H9 (cell line): ENCODE measurements at regions not wholly inside any gene's neighbourhood (a gene's known extent, or its start where the extent isn't known, plus 50 kb on each side); places are given as distances from the start of the nearest gene placed in this dataset.

Experiments used
- DNase-seq: peaks from one replicate; pipeline ENCODE4 v3.0.0-alpha.2; 2017
- H2AFZ ChIP-seq: one replicate; pipeline ENCODE4 v1.6.1; 2013; ENCODE audit warnings: mild to moderate bottlenecking, low read length, control low read depth, moderate library complexity
- H2AK5ac ChIP-seq: 2 replicates; pipeline ENCODE4 v1.6.1; 2013; ENCODE audit warnings: low read length, control low read depth, mixed read lengths; ENCODE audit not compliant: insufficient read length
- H2BK120ac ChIP-seq: one replicate; pipeline ENCODE4 v1.6.1; 2013; ENCODE audit warnings: low read depth, mild to moderate bottlenecking, low read length, control low read depth, inconsistent platforms; ENCODE audit not compliant: poor library complexity, severe bottlenecking
- H2BK12ac ChIP-seq: 2 replicates; pipeline ENCODE4 v1.6.1; 2013; ENCODE audit warnings: low read length, control low read depth, mixed read lengths, low read depth; ENCODE audit not compliant: insufficient read length
- H2BK15ac ChIP-seq: 2 replicates; pipeline ENCODE4 v1.6.1; 2013; ENCODE audit warnings: low read depth, low read length, control low read depth
- H2BK20ac ChIP-seq: one replicate; pipeline ENCODE4 v1.6.1; 2013; ENCODE audit warnings: low read depth, mild to moderate bottlenecking, low read length, control low read depth, inconsistent platforms; ENCODE audit not compliant: poor library complexity, severe bottlenecking
- H2BK5ac ChIP-seq: 2 replicates; pipeline ENCODE4 v1.6.1; 2013; ENCODE audit warnings: low read length, control low read depth, mixed read lengths; ENCODE audit not compliant: insufficient read length
- H3K14ac ChIP-seq: 2 replicates; pipeline ENCODE4 v1.6.1; 2013; ENCODE audit warnings: low read length, control low read depth; ENCODE audit not compliant: insufficient read depth
- H3K18ac ChIP-seq: 2 replicates; pipeline ENCODE4 v1.6.1; 2013; ENCODE audit warnings: low read depth, mild to moderate bottlenecking, mixed read lengths, low read length, control low read depth; ENCODE audit not compliant: insufficient read length
- H3K23ac ChIP-seq: 2 replicates; pipeline ENCODE4 v1.6.1; 2013; ENCODE audit warnings: low read length, control low read depth, mixed read lengths, low read depth; ENCODE audit not compliant: insufficient read length
- H3K23me2 ChIP-seq: 2 replicates; pipeline ENCODE4 v1.6.1; 2013; ENCODE audit warnings: low read depth, mild to moderate bottlenecking, mixed read lengths, low read length, control low read depth; ENCODE audit not compliant: insufficient read length, poor library complexity, severe bottlenecking
- H3K27ac ChIP-seq: 2 replicates; pipeline ENCODE4 v1.5.1; 2013; ENCODE audit warnings: low read length, control low read depth, mixed read lengths, low read depth; ENCODE audit not compliant: insufficient read length
- H3K27me3 ChIP-seq: 2 replicates; pipeline ENCODE4 v1.6.1; 2013; ENCODE audit warnings: low read length, control low read depth, inconsistent platforms; ENCODE audit not compliant: insufficient read depth
- H3K4ac ChIP-seq: 2 replicates; pipeline ENCODE4 v1.6.1; 2013; ENCODE audit warnings: low read depth, mild to moderate bottlenecking, control low read depth, inconsistent platforms, low read length, moderate library complexity
- H3K4me1 ChIP-seq: 2 replicates; pipeline ENCODE4 v1.6.1; 2013; ENCODE audit warnings: low read length, control low read depth, inconsistent platforms; ENCODE audit not compliant: insufficient read depth
- H3K4me2 ChIP-seq: 2 replicates; pipeline ENCODE4 v1.6.1; 2013; ENCODE audit warnings: low read length, control low read depth, mixed read lengths; ENCODE audit not compliant: insufficient read length, insufficient read depth
- H3K56ac ChIP-seq: 2 replicates; pipeline ENCODE4 v1.6.1; 2013; ENCODE audit warnings: low read depth, mild to moderate bottlenecking, mixed read lengths, low read length, control low read depth; ENCODE audit not compliant: insufficient read length
- H3K79me1 ChIP-seq: 2 replicates; pipeline ENCODE4 v1.6.1; 2013; ENCODE audit warnings: low read depth, mild to moderate bottlenecking, moderate library complexity, low read length, control low read depth, inconsistent platforms; ENCODE audit not compliant: insufficient read depth, poor library complexity, severe bottlenecking
- H3K79me2 ChIP-seq: 2 replicates; pipeline ENCODE4 v1.6.1; 2013; ENCODE audit warnings: low read length, control low read depth, inconsistent platforms; ENCODE audit not compliant: insufficient read depth
- H3K9ac ChIP-seq: 2 replicates; pipeline ENCODE4 v1.6.1; 2013; ENCODE audit warnings: low read length, control low read depth, mixed read lengths; ENCODE audit not compliant: insufficient read length; ENCODE audit errors: extremely low read depth
- H3K9me3 ChIP-seq: one replicate; pipeline ENCODE4 v1.6.1; 2013; ENCODE audit warnings: low read depth, low read length, inconsistent platforms; ENCODE audit not compliant: control insufficient read depth
- H3T11ph ChIP-seq: one replicate; pipeline ENCODE4 v1.6.1; 2013; ENCODE audit warnings: mild to moderate bottlenecking, low read length, control low read depth, inconsistent platforms
- H4K20me1 ChIP-seq: one replicate; pipeline ENCODE4 v1.6.1; 2013; ENCODE audit not compliant: control insufficient read depth, insufficient read length, insufficient read depth
- H4K5ac ChIP-seq: 2 replicates; pipeline ENCODE4 v1.6.1; 2013; ENCODE audit warnings: low read depth, mild to moderate bottlenecking, mixed read lengths, low read length, control low read depth; ENCODE audit not compliant: insufficient read length
- H4K8ac ChIP-seq: replicated peaks from 2 replicates; pipeline ENCODE4 v1.6.1; 2013; ENCODE audit warnings: low read length, control low read depth, mixed read lengths, low read depth; ENCODE audit not compliant: insufficient read length
- H4K91ac ChIP-seq: 2 replicates; pipeline ENCODE4 v1.6.1; 2013; ENCODE audit warnings: low read depth, mild to moderate bottlenecking, moderate library complexity, mixed read lengths, low read length, control low read depth; ENCODE audit not compliant: insufficient read length
- H3K27ac Mint-ChIP-seq, 3 experiments: 2 replicates in 2 of 3; 3 replicates in 1 of 3; pipeline ENCODE4 v1.8.0; 2020 to 2021; ENCODE audit warnings: mixed read lengths in 3 of 3, mild to moderate bottlenecking in 1 of 3, moderate library complexity in 1 of 3
- H3K27me3 Mint-ChIP-seq: 2 replicates; pipeline ENCODE4 v1.8.0; 2021; ENCODE audit warnings: low read depth, mild to moderate bottlenecking, moderate library complexity, mixed read lengths
- H3K36me3 Mint-ChIP-seq, 3 experiments: 2 replicates in 2 of 3; 3 replicates in 1 of 3; pipeline ENCODE4 v1.8.0; 2020 to 2021; ENCODE audit warnings: low read depth in 3 of 3, mixed read lengths in 3 of 3; ENCODE audit not compliant: insufficient read depth in 1 of 3
- H3K4me1 Mint-ChIP-seq, 2 experiments: 2 replicates each; pipeline ENCODE4 v1.8.0; 2020; ENCODE audit warnings: mixed read lengths in 2 of 2
- H3K4me3 Mint-ChIP-seq, 2 experiments: 2 replicates in 1 of 2; 3 replicates in 1 of 2; pipeline ENCODE4 v1.8.0; 2020 to 2021; ENCODE audit warnings: mild to moderate bottlenecking in 2 of 2, mixed read lengths in 2 of 2, moderate library complexity in 1 of 2
- H3K9me3 Mint-ChIP-seq, 2 experiments: 2 replicates in 1 of 2; 3 replicates in 1 of 2; pipeline ENCODE4 v1.8.0; 2020; ENCODE audit warnings: mild to moderate bottlenecking in 2 of 2, mixed read lengths in 2 of 2, moderate library complexity in 1 of 2
- WGBS: extraction: QIAGEN DNeasy Blood & Tissue Kit; methylation state at CpG from one replicate; pipeline ENCODE4 v1.1.7; 2013; ENCODE audit warnings: missing lambda C conversion rate, low lambda C conversion rate, mixed read lengths; ENCODE audit not compliant: insufficient read length; ENCODE audit errors: extremely low coverage; 5-methylcytosine and 5-hydroxymethylcytosine counted together
- TF ChIP-seq, protein P1 (sequence below): fragments of 200-600 bp; sonication (generic); conservative IDR thresholded peaks from 3 replicates; pipeline ENCODE4 v1.8.0; 2021; ENCODE audit warnings: antibody characterized with exemption, mild to moderate bottlenecking

DNA sequence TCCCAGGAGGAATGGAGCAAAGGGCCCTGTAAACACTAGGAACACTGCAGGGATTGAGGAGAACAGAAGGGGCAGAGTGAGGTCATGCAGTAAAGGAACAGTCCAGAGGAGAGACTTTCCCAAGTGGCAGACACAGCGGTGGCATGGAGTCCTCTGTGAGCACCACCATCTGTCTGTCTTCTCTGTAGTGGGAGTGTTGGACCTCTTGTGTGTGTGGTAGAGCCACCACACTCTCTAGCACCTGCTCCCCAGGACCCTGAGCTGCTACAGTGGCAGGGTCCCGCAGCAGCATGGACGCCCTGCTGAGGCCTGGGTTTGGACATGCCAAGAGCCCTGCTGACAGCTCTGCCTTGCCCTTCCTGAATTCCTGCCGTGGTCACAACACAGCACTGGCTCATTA is 75.7 kb upstream of the LARP1 start:
- TF ChIP-seq, protein P1, sequence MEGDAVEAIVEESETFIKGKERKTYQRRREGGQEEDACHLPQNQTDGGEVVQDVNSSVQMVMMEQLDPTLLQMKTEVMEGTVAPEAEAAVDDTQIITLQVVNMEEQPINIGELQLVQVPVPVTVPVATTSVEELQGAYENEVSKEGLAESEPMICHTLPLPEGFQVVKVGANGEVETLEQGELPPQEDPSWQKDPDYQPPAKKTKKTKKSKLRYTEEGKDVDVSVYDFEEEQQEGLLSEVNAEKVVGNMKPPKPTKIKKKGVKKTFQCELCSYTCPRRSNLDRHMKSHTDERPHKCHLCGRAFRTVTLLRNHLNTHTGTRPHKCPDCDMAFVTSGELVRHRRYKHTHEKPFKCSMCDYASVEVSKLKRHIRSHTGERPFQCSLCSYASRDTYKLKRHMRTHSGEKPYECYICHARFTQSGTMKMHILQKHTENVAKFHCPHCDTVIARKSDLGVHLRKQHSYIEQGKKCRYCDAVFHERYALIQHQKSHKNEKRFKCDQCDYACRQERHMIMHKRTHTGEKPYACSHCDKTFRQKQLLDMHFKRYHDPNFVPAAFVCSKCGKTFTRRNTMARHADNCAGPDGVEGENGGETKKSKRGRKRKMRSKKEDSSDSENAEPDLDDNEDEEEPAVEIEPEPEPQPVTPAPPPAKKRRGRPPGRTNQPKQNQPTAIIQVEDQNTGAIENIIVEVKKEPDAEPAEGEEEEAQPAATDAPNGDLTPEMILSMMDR: no peak
- WGBS: no CpG with 5 or more reads among the region's 4 CpGs

More for the DNA sequence above, 75.7 kb upstream of the LARP1 start:
- Histone ChIP-seq H2BK15ac (no peak overlapping the region), H2BK20ac (no peak overlapping the region), H3K4me1 (peaks cover 10% of the 10 kb centered on the region; the same call in 1 of the 2 replicates), H3K18ac (no peak overlapping the region), H4K8ac (no peak overlapping the region), H3K23ac (no peak overlapping the region), H3K27me3 (no peaks in the 10 kb centered on the region), H3K9me3 (no peaks in the 10 kb centered on the region), H2BK120ac (no peak overlapping the region), H3K4ac (no peak overlapping the region), H3K79me1 (no peaks in the 10 kb centered on the region), H2BK12ac (no peak overlapping the region), H3K14ac (no peak overlapping the region), H3T11ph (no peak overlapping the region), H2BK5ac (no peak overlapping the region), H4K20me1 (no peaks in the 10 kb centered on the region), H2AFZ (no peak overlapping the region), H3K23me2 (no peaks in the 10 kb centered on the region), H3K9ac (no peak overlapping the region), H3K4me2 (no peak overlapping the region), H2AK5ac (no peak overlapping the region), H4K91ac (no peak overlapping the region), H3K27ac (no peak overlapping the region), H3K56ac (no peak overlapping the region), H3K79me2 (peaks cover 3% of the 10 kb centered on the region; the same call in 1 of the 2 replicates), H4K5ac (no peak overlapping the region)
- Mint-ChIP-seq H3K27ac (no peak overlapping the region), H3K9me3 (peaks cover 0 to 6% of the 10 kb centered on the region in 2 experiments; a peak in 1 of 5 replicates), H3K4me3 (no peak overlapping the region), H3K4me1 (peaks cover 14 to 18% of the 10 kb centered on the region in 2 experiments), H3K36me3 (peaks cover 0 to 1% (median under 1%) of the 10 kb centered on the region in 3 experiments; a peak in 3 of 7 replicates), H3K27me3 (no peaks in the 10 kb centered on the region; the same call in 1 of the 2 replicates)
- DNase-seq: no peak
